Neural cell (in vitro differentiated cells): ENCODE measurements at regions not wholly inside any gene's neighbourhood (a gene's known extent, or its start where the extent isn't known, plus 50 kb on each side); places are given as distances from the start of the nearest gene placed in this dataset.

Source experiments
- H2AFZ ChIP-seq: fragments of 200-600, 300-800 bp; sonication (generic), shearing (Covaris generic); 2 replicates; pipeline ENCODE4 v1.6.0; 2014; ENCODE audit warnings: low read depth, mild to moderate bottlenecking, antibody characterized with exemption, low read length, moderate library complexity
- H3F3A ChIP-seq: fragments of 200-600 bp; shearing (Covaris generic); 2 replicates; pipeline ENCODE4 v1.6.1; 2016; ENCODE audit warnings: mild to moderate bottlenecking, moderate library complexity, mixed read lengths, antibody characterized with exemption, low read length; ENCODE audit not compliant: insufficient read depth, poor library complexity, severe bottlenecking
- H3K27ac ChIP-seq: fragments of 200-600, 300-800 bp; sonication (generic), shearing (Covaris generic); 2 replicates; pipeline ENCODE4 v1.5.1; 2014; ENCODE audit warnings: mild to moderate bottlenecking, low read length, moderate library complexity
- H3K27me3 ChIP-seq: fragments of 300-800, 200-600 bp; sonication (generic), shearing (Covaris generic); 2 replicates; pipeline ENCODE4 v1.6.0; 2014; ENCODE audit warnings: mild to moderate bottlenecking, low read depth, low read length, moderate library complexity; ENCODE audit not compliant: insufficient read depth
- H3K36me3 ChIP-seq: fragments of 300-800, 200-600 bp; sonication (generic), shearing (Covaris generic); 2 replicates; pipeline ENCODE4 v1.5.1; 2014; ENCODE audit warnings: mild to moderate bottlenecking, antibody characterized with exemption, low read length, moderate library complexity; ENCODE audit not compliant: insufficient read depth
- H3K4me2 ChIP-seq: fragments of 300-800, 200-600 bp; sonication (generic), shearing (Covaris generic); 2 replicates; pipeline ENCODE4 v1.6.0; 2014; ENCODE audit warnings: mild to moderate bottlenecking, low read length
- H3K4me3 ChIP-seq: fragments of 300-800, 200-600 bp; sonication (generic), shearing (Covaris generic); 2 replicates; pipeline ENCODE4 v1.5.1; 2014; ENCODE audit warnings: mild to moderate bottlenecking, low read length, moderate library complexity
- H3K79me2 ChIP-seq: fragments of 200-600 bp; shearing (Covaris generic); replicated peaks from 2 replicates; pipeline ENCODE4 v1.6.0; 2014; ENCODE audit warnings: mild to moderate bottlenecking, low read length, moderate library complexity; ENCODE audit not compliant: insufficient read depth
- H3K9ac ChIP-seq: fragments of 300-800, 200-600 bp; sonication (generic), shearing (Covaris generic); 2 replicates; pipeline ENCODE4 v1.6.1; 2016; ENCODE audit warnings: mild to moderate bottlenecking, low read length, mixed read lengths
- H3K9me2 ChIP-seq: fragments of 200-600 bp; shearing (Covaris generic); 2 replicates; pipeline ENCODE4 v1.6.1; 2016; ENCODE audit warnings: mild to moderate bottlenecking, low read length, mixed read lengths; ENCODE audit not compliant: insufficient read depth
- H3K9me3 ChIP-seq: fragments of 200-600, 300-800 bp; sonication (generic), shearing (Covaris generic); 2 replicates; pipeline ENCODE4 v1.6.1; 2016; ENCODE audit warnings: mild to moderate bottlenecking, mixed run types, low read length, moderate library complexity, mixed read lengths
- H4K20me1 ChIP-seq: fragments of 200-600 bp; shearing (Covaris generic); 2 replicates; pipeline ENCODE4 v1.6.1; 2016; ENCODE audit warnings: mild to moderate bottlenecking, mixed run types; ENCODE audit not compliant: insufficient read depth
- CTCF ChIP-seq: fragments of 450-650 bp; IDR thresholded peaks from 2 replicates; pipeline ENCODE4 v1.5.1; 2014; ENCODE audit warnings: antibody characterized with exemption, mild to moderate bottlenecking, moderate library complexity; ENCODE audit not compliant: poor library complexity, severe bottlenecking
- EP300 ChIP-seq: fragments of 450-650 bp; conservative IDR thresholded peaks from 2 replicates; pipeline ENCODE4 v1.6.1; 2014; ENCODE audit warnings: antibody characterized with exemption, mild to moderate bottlenecking, moderate library complexity; ENCODE audit not compliant: poor library complexity, severe bottlenecking
- EZH2 ChIP-seq: fragments of 200-600, 300-800 bp; shearing (Covaris generic), sonication (generic); IDR thresholded peaks from 2 replicates; pipeline ENCODE4 v1.6.1; 2014; ENCODE audit warnings: antibody characterized with exemption, low read length, borderline replicate concordance, mild to moderate bottlenecking; ENCODE audit not compliant: insufficient read depth, poor library complexity, severe bottlenecking
- MXI1 ChIP-seq: fragments of 450-650 bp; conservative IDR thresholded peaks from 2 replicates; pipeline ENCODE4 v1.6.1; 2014; ENCODE audit warnings: antibody characterized with exemption, mild to moderate bottlenecking; ENCODE audit not compliant: poor library complexity, severe bottlenecking
- POLR2AphosphoS5 ChIP-seq: IDR thresholded peaks from 2 replicates; pipeline ENCODE4 v1.6.1; 2012
- RAD21 ChIP-seq: fragments of 450-650 bp; conservative IDR thresholded peaks from 2 replicates; pipeline ENCODE4 v1.6.1; 2014; ENCODE audit warnings: antibody characterized with exemption, mild to moderate bottlenecking, moderate library complexity
- REST ChIP-seq: IDR thresholded peaks from 2 replicates; pipeline ENCODE4 v1.6.1; 2012; ENCODE audit warnings: borderline replicate concordance
- SMC3 ChIP-seq: fragments of 450-650 bp; conservative IDR thresholded peaks from 2 replicates; pipeline ENCODE4 v1.6.1; 2014; ENCODE audit warnings: antibody characterized with exemption, mild to moderate bottlenecking, moderate library complexity; ENCODE audit not compliant: poor library complexity
- TAF1 ChIP-seq: IDR thresholded peaks from 2 replicates; pipeline ENCODE4 v1.6.1; 2012; ENCODE audit warnings: low read depth

GRCh38 chr1:13996334-13996733, 296.3 kb downstream of the PRDM2 start:
- Histone ChIP-seq H3F3A (no peaks in the 10 kb centered on the region), H4K20me1 (no peaks in the 10 kb centered on the region), H2AFZ (no peak overlapping the region), H3K36me3 (no peaks in the 10 kb centered on the region), H3K9ac (no peak overlapping the region), H3K4me3 (no peak overlapping the region), H3K27ac (no peak overlapping the region), H3K4me2 (no peak overlapping the region), H3K79me2 (no peaks in the 10 kb centered on the region), H3K27me3 (no peaks in the 10 kb centered on the region), H3K9me2 (no peaks in the 10 kb centered on the region), H3K9me3 (no peaks in the 10 kb centered on the region)
- TF ChIP-seq RAD21: no peak
- TF ChIP-seq POLR2AphosphoS5: no peak
- TF ChIP-seq TAF1: no peak
- TF ChIP-seq CTCF: no peak
- no peak for TF ChIP-seq EZH2
- TF ChIP-seq REST: no peak
- no peak for TF ChIP-seq SMC3

GRCh38 chr1:14003552-14003951, 303.6 kb downstream of the PRDM2 start:
- Histone ChIP-seq H3F3A (no peaks in the 10 kb centered on the region), H4K20me1 (no peaks in the 10 kb centered on the region)
- no peak for TF ChIP-seq TAF1
- TF ChIP-seq CTCF: no peak
- no peak for TF ChIP-seq MXI1
- no peak for TF ChIP-seq POLR2AphosphoS5
- TF ChIP-seq SMC3: no peak
- no peak for TF ChIP-seq EP300
- no peak for TF ChIP-seq RAD21
- no peak for TF ChIP-seq EZH2

More at GRCh38 chr1:14003552-14003951, 303.6 kb downstream of the PRDM2 start:
- Histone ChIP-seq H3K4me2 (no peak overlapping the region), H3K9me2 (no peaks in the 10 kb centered on the region), H3K27me3 (no peaks in the 10 kb centered on the region), H3K36me3 (no peaks in the 10 kb centered on the region), H3K27ac (no peak overlapping the region), H3K9me3 (peaks cover 3% of the 10 kb centered on the region), H3K9ac (no peak overlapping the region), H3K4me3 (no peak overlapping the region), H2AFZ (no peak overlapping the region), H3K79me2 (no peaks in the 10 kb centered on the region)
